Activated CD8-positive, alpha-beta memory T cell treated with anti-CD3 and anti-CD28 coated beads for 1 hour (primary cell): ENCODE measurements at regions not wholly inside any gene's neighbourhood (a gene's known extent, or its start where the extent isn't known, plus 50 kb on each side); places are given as distances from the start of the nearest gene placed in this dataset.

Experiments used
- DNase-seq, 2 donors: peaks; one replicate each; pipeline ENCODE4 v3.0.0-alpha.2; 2020; ENCODE audit warnings: low read depth in 1 of 2; ENCODE audit errors: extremely low read depth in 1 of 2

GRCh38 chr11:123261345-123262106 lies 66.5 kb upstream of the CLMP start:
- peak; percentile 11 to 41 for DNase-seq

GRCh38 chr11:123260511-123261211 lies 65.6 kb upstream of the CLMP start:
- DNase-seq: no peak

GRCh38 chr11:123258877-123259276 lies 63.8 kb upstream of the CLMP start:
- no peak for DNase-seq

- no peak for DNase-seq
These were observed 62.3 kb upstream of the CLMP start for GRCh38 chr11:123257370-123257769.

- no peak for DNase-seq
These were observed 60.9 kb upstream of the CLMP start for GRCh38 chr11:123255909-123256308.

- no peak for DNase-seq
These were observed 59.3 kb upstream of the CLMP start for GRCh38 chr11:123254357-123254756.

- DNase-seq: no peak
These were observed 58.9 kb upstream of the CLMP start for GRCh38 chr11:123253911-123254310.

- DNase-seq: no peak
These were observed 58.2 kb upstream of the CLMP start for GRCh38 chr11:123253223-123253622.

GRCh38 chr11:123251657-123252344 lies 56.8 kb upstream of the CLMP start:
- no peak for DNase-seq

GRCh38 chr11:123250892-123251656 lies 56.0 kb upstream of the CLMP start:
- no peak for DNase-seq

GRCh38 chr11:123249354-123249753 lies 54.3 kb upstream of the CLMP start:
- no peak for DNase-seq

GRCh38 chr11:123247813-123248379 lies 52.8 kb upstream of the CLMP start:
- DNase-seq: no peak

- no peak for DNase-seq
These were observed 52.4 kb upstream of the CLMP start for GRCh38 chr11:123247496-123247799.

- peak; percentile 46 to 69 for DNase-seq
These were observed 51.9 kb upstream of the CLMP start for GRCh38 chr11:123246749-123247495.

GRCh38 chr11:123245567-123245966 lies 50.5 kb upstream of the CLMP start:
- DNase-seq: no peak
